Astrocyte (in vitro differentiated cells and primary cell): ENCODE measurements at regions not wholly inside any gene's neighbourhood (a gene's known extent, or its start where the extent isn't known, plus 50 kb on each side); places are given as distances from the start of the nearest gene placed in this dataset.

Source experiments
- DNase-seq: peaks from one replicate; pipeline ENCODE4 v3.0.0-alpha.2; 2010; ENCODE audit warnings: low read depth
- FAIRE-seq: peaks from 2 replicates; lab custom pipeline; 2011; peaks lifted over from hg19 to GRCh38; lab: Jason Lieb, UNC
- H2AFZ ChIP-seq: 2 replicates; pipeline ENCODE4 v1.6.0; 2012; ENCODE audit warnings: low read depth, low read length, inconsistent platforms
- H3K27ac ChIP-seq: 2 replicates; pipeline ENCODE4 v1.5.1; 2011; ENCODE audit warnings: low read depth, low read length, inconsistent platforms
- H3K27me3 ChIP-seq: 2 replicates; pipeline ENCODE4 v1.6.0; 2011; ENCODE audit warnings: low read length, inconsistent platforms; ENCODE audit not compliant: insufficient read depth
- H3K36me3 ChIP-seq: 2 replicates; pipeline ENCODE4 v1.5.1; 2011; ENCODE audit warnings: low read length, inconsistent platforms; ENCODE audit not compliant: insufficient read depth
- H3K4me1 ChIP-seq: 2 replicates; pipeline ENCODE4 v1.5.1; 2011; ENCODE audit warnings: low read length, inconsistent platforms; ENCODE audit not compliant: insufficient read depth
- H3K4me2 ChIP-seq: 2 replicates; pipeline ENCODE4 v1.6.0; 2012; ENCODE audit warnings: low read length, inconsistent platforms
- H3K4me3 ChIP-seq: 2 replicates; pipeline ENCODE4 v1.5.1; 2011; ENCODE audit warnings: low read depth, mild to moderate bottlenecking, low read length, inconsistent platforms; ENCODE audit not compliant: insufficient read depth
- H3K79me2 ChIP-seq: 2 replicates; pipeline ENCODE4 v1.6.0; 2012; ENCODE audit warnings: mild to moderate bottlenecking, low read length, inconsistent platforms; ENCODE audit not compliant: insufficient read depth
- H3K9ac ChIP-seq: 2 replicates; pipeline ENCODE4 v1.6.0; 2012; ENCODE audit warnings: mild to moderate bottlenecking, low read length, inconsistent platforms
- H3K9me3 ChIP-seq: 2 replicates; pipeline ENCODE4 v1.5.1; 2012; ENCODE audit warnings: low read depth, mild to moderate bottlenecking, low read length, inconsistent platforms; ENCODE audit not compliant: insufficient read depth
- H4K20me1 ChIP-seq: 2 replicates; pipeline ENCODE4 v1.6.0; 2012; ENCODE audit warnings: low read length, inconsistent platforms; ENCODE audit not compliant: insufficient read depth
- H3K27ac Mint-ChIP-seq: one replicate; pipeline ENCODE4 v1.8.0; 2021; ENCODE audit warnings: mild to moderate bottlenecking, mixed read lengths; ENCODE audit not compliant: unreplicated experiment
- H3K27me3 Mint-ChIP-seq: one replicate; pipeline ENCODE4 v1.8.0; 2021; ENCODE audit warnings: low read depth, mixed read lengths; ENCODE audit not compliant: unreplicated experiment
- H3K36me3 Mint-ChIP-seq: one replicate; pipeline ENCODE4 v1.8.0; 2021; ENCODE audit warnings: low read depth, mixed read lengths; ENCODE audit not compliant: unreplicated experiment
- H3K4me1 Mint-ChIP-seq: one replicate; pipeline ENCODE4 v1.8.0; 2021; ENCODE audit warnings: low read depth, mixed read lengths; ENCODE audit not compliant: unreplicated experiment
- H3K4me3 Mint-ChIP-seq: one replicate; pipeline ENCODE4 v1.8.0; 2021; ENCODE audit warnings: mild to moderate bottlenecking, moderate library complexity, mixed read lengths; ENCODE audit not compliant: unreplicated experiment
- H3K9me3 Mint-ChIP-seq: one replicate; pipeline ENCODE4 v1.8.0; 2021; ENCODE audit warnings: mild to moderate bottlenecking, mixed read lengths; ENCODE audit not compliant: unreplicated experiment
- EZH2 ChIP-seq: IDR thresholded peaks from 2 replicates; pipeline ENCODE4 v1.6.1; 2012; ENCODE audit warnings: mild to moderate bottlenecking, low read length, inconsistent platforms; ENCODE audit not compliant: insufficient read depth
- TF ChIP-seq, protein P1 (sequence below): IDR thresholded peaks from 2 replicates; pipeline ENCODE4 v1.5.1; 2011; ENCODE audit warnings: low read depth, mild to moderate bottlenecking, inconsistent platforms, low read length, moderate library complexity; ENCODE audit not compliant: insufficient read depth

DNA sequence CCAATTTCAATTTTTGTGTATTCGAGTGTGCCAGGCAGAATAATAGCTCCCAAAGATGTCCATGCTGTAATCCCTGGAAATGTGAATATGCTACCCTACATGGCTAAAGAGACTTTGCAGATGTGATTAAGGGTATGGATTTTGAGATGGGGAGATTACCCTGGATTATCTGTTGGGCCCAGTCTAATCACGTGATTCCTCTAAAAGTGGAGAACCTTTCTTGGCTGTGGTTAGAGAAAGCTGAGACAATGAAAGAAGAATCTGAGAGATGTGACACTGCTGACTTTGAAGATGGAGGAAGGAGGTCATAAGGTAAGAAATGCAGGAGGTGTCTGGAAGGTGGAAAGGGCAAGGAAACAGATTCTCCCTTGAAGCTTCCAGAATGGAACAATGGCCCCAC, 503.5 kb upstream of the PITX2 start:
- no peak for FAIRE-seq
- no peak for DNase-seq
- Histone ChIP-seq H3K4me1 (no peaks in the 10 kb centered on the region), H3K36me3 (no peaks in the 10 kb centered on the region), H3K4me2 (no peak overlapping the region), H3K9ac (no peak overlapping the region), H2AFZ (no peak overlapping the region), H4K20me1 (no peaks in the 10 kb centered on the region), H3K27ac (no peak overlapping the region), H3K9me3 (no peaks in the 10 kb centered on the region), H3K79me2 (no peaks in the 10 kb centered on the region), H3K27me3 (no peaks in the 10 kb centered on the region), H3K4me3 (no peak overlapping the region)
- Mint-ChIP-seq H3K27ac (no peak overlapping the region), H3K4me1 (peaks cover 11% of the 10 kb centered on the region), H3K27me3 (no peaks in the 10 kb centered on the region), H3K4me3 (no peak overlapping the region), H3K9me3 (no peaks in the 10 kb centered on the region), H3K36me3 (no peaks in the 10 kb centered on the region)
- TF ChIP-seq, protein P1, sequence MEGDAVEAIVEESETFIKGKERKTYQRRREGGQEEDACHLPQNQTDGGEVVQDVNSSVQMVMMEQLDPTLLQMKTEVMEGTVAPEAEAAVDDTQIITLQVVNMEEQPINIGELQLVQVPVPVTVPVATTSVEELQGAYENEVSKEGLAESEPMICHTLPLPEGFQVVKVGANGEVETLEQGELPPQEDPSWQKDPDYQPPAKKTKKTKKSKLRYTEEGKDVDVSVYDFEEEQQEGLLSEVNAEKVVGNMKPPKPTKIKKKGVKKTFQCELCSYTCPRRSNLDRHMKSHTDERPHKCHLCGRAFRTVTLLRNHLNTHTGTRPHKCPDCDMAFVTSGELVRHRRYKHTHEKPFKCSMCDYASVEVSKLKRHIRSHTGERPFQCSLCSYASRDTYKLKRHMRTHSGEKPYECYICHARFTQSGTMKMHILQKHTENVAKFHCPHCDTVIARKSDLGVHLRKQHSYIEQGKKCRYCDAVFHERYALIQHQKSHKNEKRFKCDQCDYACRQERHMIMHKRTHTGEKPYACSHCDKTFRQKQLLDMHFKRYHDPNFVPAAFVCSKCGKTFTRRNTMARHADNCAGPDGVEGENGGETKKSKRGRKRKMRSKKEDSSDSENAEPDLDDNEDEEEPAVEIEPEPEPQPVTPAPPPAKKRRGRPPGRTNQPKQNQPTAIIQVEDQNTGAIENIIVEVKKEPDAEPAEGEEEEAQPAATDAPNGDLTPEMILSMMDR = no peak
- no peak for TF ChIP-seq EZH2

DNA sequence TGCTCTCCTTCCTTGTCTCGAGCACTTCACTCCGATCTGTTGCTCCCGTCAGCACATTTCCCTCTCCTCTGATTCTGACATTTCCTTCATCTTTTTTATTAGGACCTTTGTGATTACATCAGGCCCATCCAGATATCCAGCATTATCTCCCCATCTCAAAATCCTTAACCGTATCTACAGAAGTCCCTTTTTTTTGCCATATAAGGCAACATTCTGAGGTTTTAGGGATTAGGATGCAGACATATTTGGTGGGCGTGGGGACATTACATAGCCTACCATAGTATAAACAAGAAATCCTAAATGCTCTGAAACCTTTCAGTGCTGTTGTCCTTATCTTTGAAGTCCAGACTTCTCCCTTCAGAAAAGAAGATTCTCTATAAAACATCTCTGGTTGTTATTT, 505.0 kb upstream of the PITX2 start:
- no peak overlapping the region for H3K27ac Mint-ChIP-seq
- H3K4me2 ChIP-seq = no peak overlapping the region
- FAIRE-seq = no peak
- TF ChIP-seq, protein P1 = no peak
- no peak for TF ChIP-seq EZH2
- peaks cover 11% of the 10 kb centered on the region for H3K4me1 Mint-ChIP-seq
- H3K4me3 Mint-ChIP-seq = no peak overlapping the region
- no peaks in the 10 kb centered on the region for H3K9me3 ChIP-seq
- no peaks in the 10 kb centered on the region for H4K20me1 ChIP-seq
- no peaks in the 10 kb centered on the region for H3K4me1 ChIP-seq
- H3K4me3 ChIP-seq = no peak overlapping the region
- no peak overlapping the region for H3K9ac ChIP-seq
- H3K36me3 Mint-ChIP-seq = no peaks in the 10 kb centered on the region
- no peaks in the 10 kb centered on the region for H3K27me3 ChIP-seq
- no peak for DNase-seq
- no peaks in the 10 kb centered on the region for H3K79me2 ChIP-seq
- no peaks in the 10 kb centered on the region for H3K9me3 Mint-ChIP-seq
- no peak overlapping the region for H3K27ac ChIP-seq
- H2AFZ ChIP-seq = no peak overlapping the region
- no peaks in the 10 kb centered on the region for H3K27me3 Mint-ChIP-seq
- no peaks in the 10 kb centered on the region for H3K36me3 ChIP-seq

DNA sequence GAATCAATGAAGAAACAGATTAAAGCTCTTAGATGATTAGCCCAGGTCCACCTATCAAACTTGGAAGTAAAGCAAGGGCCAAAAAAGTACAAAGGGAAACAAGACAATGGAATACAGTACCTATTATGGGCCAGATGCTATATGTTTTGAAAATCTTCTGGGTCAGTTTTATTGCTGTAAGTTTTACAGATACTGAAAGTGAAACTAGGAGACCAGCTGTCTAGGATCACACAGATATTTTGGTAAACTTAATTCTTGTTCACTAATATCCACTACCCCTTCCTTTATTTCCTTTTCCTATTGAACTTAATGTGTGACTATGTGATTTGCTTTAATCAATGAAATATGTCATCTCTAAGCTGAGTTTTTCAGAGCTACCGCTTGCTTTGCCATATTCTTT, 505.4 kb upstream of the PITX2 start:
- Mint-ChIP-seq H3K27ac (peak overlapping the region; percentile 21), H3K4me3 (no peak overlapping the region), H3K9me3 (no peaks in the 10 kb centered on the region), H3K27me3 (no peaks in the 10 kb centered on the region), H3K36me3 (no peaks in the 10 kb centered on the region), H3K4me1 (peaks cover 11% of the 10 kb centered on the region)
- FAIRE-seq = peak; percentile 9
- no peaks in the 10 kb centered on the region for H3K27me3 ChIP-seq
- no peaks in the 10 kb centered on the region for H3K4me1 ChIP-seq
- H3K79me2 ChIP-seq = no peaks in the 10 kb centered on the region
- no peak overlapping the region for H3K4me2 ChIP-seq
- no peak overlapping the region for H3K27ac ChIP-seq
- no peak overlapping the region for H3K4me3 ChIP-seq
- no peaks in the 10 kb centered on the region for H3K36me3 ChIP-seq
- H3K9ac ChIP-seq = no peak overlapping the region
- no peak overlapping the region for H2AFZ ChIP-seq
- DNase-seq = no peak
- H4K20me1 ChIP-seq = no peaks in the 10 kb centered on the region
- no peaks in the 10 kb centered on the region for H3K9me3 ChIP-seq
- TF ChIP-seq, protein P1 = no peak
- no peak for TF ChIP-seq EZH2
